DMS53 (cell line): ENCODE measurements at regions not wholly inside any gene's neighbourhood (a gene's known extent, or its start where the extent isn't known, plus 50 kb on each side); places are given as distances from the start of the nearest gene placed in this dataset.

Experiments used
- DNase-seq: peaks from one replicate; lab custom pipeline; 2025; lab: John Stamatoyannopoulos, UW

DNA sequence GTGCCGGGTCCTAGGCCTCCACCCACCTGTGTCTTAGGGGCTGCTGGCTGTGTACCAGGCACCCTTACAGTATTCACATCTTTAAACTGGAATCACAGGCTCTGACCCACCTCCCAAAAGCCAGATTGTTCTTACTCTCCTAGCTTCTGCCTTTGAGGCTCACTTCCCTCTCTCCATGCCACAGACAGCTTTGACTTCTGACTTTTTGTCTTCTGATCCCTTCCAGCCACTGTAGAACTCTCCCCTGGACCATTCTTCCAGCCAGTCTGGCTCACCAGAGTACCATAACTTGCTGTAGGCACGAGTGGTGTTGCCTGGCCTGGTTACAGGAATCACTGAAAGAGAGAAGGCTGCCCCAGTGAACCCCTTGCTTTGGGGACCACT is 58.1 kb upstream of the STUM start:
- DNase-seq, result no peak

DNA sequence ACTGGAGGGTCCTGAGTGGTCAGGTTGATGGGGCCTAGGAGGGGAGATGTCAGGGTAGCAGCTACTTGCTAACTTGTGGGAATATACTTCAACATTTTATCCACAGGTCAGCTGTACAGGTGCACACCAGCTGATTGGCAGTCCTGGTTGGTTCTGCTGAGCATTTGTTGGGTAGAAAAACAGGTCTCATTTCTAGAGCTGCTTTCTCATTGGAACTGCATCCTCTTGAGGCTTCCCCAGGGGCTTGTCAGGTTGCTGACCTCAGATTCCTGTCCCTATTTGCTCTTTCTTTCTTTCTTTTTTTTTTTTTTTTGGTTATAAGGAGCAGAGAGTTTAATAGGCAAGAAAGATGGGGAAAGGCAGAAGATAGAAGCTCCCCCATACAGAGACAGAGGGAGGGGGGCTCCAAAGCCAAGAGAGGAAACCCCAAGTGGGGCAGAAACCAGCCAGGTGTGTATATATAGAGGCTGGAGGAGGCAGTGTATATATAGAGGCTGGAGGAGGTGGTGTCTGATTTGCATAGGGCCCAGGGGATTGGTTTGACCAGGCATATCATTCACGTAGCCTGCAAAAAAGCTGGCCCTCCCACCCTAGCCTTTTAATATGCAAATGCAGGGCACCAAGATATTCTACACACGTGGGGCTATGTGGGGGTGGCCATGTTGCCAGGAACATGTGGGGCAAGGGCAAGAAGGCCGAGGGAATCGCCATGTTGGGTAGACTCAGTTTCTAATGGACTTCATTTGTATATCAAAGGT is 57.3 kb upstream of the STUM start:
- no peak for DNase-seq

DNA sequence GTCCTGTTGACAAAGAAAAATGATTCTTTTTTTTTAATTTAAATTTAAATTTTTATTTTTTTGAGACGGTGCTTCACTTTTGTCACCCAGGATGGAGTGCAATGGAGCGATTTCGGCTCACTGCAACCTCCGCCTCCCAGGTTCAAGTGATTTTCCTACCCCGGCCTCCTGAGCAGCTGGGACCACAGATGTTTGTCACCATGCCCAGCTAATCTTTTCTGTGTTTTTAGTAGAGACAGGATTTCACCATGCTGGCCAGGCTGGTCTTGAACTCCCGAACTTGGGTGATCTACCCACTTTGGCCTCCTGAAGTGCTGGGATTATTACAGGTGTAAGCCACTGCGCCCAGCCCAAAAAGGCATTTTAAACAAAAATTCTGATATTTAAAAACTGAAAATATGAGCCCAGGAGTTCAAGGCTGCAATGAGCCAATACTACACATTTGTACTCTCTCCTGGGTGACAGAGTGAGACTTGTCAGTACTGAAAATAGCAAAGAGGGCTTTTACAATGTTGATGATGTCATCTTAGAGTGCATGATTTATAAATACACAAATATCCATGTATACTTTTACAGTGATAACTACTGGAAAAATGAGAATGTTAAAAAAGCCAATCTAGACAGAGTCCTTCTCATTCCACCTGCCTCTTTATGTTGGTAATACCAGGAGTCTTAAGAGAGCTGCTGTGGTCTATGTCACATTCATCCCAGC is 56.0 kb upstream of the STUM start:
- no peak for DNase-seq

DNA sequence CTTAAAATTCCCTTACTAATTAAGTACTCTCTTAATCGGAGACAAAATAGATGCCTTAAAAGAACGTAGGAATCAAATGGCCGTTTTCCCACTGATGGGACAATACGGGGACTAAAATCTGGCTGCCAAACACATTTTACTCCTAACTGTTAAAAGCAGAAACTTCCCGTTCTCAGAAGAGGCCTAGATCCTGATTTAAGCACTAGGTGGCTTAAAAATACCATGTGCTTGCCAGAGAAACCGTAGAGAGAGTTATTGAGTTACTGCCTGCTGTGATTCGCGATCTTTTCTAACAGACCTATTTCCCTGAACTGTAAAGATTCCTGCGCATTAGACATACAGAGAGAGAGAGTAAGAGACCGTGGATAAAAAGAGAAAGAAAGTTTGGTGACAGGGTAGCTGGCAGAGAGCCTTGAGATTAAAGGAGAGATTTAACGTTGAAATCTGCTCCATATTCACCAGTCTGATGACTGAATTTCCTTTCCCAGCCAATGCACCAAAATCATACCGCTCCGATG is 54.4 kb upstream of the STUM start:
- no peak for DNase-seq

DNA sequence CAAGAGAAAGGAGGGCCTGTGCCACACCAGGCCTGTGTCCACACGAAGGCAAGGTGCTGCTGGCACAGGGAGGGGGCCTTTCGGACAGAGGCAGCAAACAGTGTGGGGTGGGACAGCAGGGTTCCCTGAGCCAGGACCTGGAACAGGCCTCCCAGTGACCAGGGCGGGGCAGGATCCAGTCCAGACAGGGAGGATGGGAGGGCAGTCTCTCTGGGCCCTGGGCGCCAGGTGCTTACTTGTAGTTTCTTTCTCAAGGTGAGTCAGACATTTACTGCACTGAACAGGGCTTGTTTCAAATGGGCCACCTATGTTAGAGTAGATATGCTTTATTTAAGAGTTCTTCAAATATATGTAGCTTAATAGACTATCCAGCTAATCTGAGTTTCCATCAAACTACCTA is 52.8 kb upstream of the STUM start:
- DNase-seq, result peak; percentile 28

DNA sequence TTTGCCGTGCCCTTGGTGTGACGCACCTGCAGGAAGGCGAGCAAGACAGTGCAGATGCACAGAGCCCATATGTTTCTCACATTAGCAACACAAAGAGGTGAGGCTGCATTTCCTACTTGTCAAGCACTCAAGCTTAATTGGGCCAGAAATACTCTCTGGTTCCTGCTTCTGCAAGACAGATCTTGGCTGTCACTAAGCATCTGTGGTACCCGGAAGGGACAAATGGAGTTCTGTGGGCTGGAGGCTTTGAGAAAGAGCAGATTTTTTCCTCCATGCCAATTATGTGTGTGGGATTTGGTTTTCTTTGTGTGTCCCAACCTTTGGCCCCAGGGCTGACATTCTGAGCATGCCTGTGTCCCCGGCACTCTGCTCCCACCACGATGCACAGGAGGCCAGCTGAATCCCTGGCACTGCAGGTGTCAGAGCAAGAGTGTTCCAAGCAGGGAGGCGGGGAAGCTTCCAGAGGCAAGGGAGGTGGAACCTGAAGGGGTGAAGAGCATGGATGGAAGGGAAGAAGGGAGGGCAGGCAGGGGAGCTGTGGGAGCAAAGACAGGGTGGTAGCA is 52.0 kb upstream of the STUM start:
- no peak for DNase-seq

DNA sequence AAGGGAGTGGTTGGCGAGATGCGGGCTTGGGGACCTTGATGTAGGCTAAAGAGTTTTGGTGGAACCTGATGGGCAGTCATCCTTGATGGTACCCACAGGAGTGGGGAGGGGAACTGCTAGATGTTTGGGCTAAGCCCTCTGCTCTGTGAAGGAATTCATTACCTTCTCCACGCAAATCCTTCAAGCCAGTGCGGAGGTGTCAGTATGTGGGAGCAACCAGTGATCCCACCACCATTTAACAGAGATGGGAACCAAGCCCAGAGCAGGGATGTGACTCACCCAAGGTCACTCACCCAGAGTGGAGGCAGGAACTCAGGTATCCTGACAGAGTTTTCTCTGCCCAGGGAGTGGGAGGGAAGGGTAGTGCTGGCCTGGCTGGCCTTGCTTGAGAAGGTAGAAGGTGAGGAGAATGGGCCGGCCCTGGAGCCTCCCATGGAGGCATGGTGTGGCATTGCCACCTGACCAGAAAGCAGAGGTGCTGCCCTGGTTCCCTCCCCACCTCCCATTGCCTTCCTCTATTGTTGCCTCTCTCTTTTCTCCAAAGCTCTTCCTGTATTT is 51.2 kb upstream of the STUM start:
- no peak for DNase-seq

DNA sequence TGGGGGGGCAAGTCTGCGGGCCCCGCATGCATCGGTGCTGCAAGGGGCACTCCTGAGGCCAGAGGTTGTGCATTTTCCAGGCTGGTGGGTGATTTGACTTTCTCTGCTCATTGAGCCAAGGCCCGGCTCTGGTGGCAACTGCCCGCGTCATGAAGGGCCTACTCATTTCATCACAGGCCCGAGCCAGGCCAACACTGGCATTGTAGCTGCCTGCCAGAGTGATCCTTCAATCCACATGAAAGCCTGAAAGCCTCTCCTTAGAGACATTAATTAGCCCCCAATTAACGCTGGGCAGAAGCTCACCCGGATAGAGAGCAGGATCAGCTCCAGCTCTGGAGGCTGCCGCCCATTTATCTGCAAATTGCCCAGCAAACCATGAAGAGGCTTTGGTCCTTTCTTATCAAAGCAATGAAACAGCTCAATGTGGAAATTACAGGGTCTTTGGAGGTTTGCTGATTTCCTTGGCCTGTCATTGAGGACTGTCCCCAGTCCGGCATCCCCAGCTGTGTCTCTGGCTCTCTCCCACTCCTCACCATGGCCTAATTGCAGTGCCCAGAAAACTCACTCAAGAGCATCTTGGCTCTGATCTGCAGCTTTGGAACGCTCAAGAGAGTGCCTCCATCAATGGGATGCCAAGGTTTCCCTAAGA is 50.4 kb upstream of the STUM start:
- DNase-seq, result no peak

DNA sequence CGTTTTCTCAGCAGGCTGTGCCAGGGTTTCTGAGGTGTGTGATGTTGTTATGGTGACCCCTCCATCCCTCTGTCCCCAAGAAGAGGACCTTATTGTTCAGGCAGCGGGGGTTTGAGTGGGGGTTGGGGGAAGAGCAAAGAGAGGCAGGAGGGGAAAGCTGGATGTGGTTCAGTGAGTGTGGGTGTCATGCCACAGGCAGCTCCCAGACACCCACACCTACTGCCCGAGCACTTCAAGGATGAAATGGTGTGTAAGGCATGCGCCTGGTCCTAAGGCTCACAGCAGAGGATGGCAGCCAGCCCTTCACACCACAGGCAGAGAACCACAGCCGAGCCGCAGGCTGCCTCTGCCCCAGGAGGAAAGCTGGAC is 49.9 kb upstream of the STUM start:
- DNase-seq, result no peak
